Vagina (tissue), 2 donors: ENCODE measurements at regions not wholly inside any gene's neighbourhood (a gene's known extent, or its start where the extent isn't known, plus 50 kb on each side); places are given as distances from the start of the nearest gene placed in this dataset.

Experiments used
- POLR2A ChIP-seq, 2 donors: fragments of 450-650 bp; IDR thresholded peaks; one replicate each; pipeline ENCODE4 v1.6.1; 2017; ENCODE audit warnings: antibody characterized with exemption in 2 of 2, mild to moderate bottlenecking in 2 of 2, moderate library complexity in 2 of 2
- TF ChIP-seq, protein P1 (sequence below), 3 experiments: fragments of 450-650 bp in 2 of 3; fragments of 200-600 bp in 1 of 3; sonication (generic) in 1 of 3; IDR thresholded peaks; one replicate each; pipeline ENCODE4 v1.5.1; 2017 to 2019; ENCODE audit warnings: antibody characterized with exemption in 3 of 3, mild to moderate bottlenecking in 2 of 3, moderate library complexity in 2 of 3

DNA sequence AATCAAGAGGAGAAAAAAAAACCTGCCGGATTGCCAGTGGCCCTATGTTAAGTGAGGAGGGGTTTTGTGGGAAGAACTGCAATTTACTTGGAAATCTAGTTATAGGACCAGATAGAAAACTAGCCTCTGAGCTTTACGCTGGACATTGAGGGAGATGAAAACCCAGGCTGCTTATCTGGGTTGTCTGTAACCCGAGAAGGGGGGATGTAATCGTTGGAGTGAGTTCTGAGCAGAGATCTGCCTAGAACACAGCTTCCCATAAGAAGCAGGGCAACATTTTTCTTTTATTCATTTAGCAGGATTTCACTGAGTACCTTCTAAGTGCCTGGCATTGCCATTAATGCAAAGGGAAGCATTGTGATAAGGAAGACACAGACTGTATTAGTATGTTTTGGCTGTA is 70.6 kb downstream of the KATNIP start:
- no peak for TF ChIP-seq POLR2A (IDR thresholded peaks at IDR 0.05)
- TF ChIP-seq, protein P1, sequence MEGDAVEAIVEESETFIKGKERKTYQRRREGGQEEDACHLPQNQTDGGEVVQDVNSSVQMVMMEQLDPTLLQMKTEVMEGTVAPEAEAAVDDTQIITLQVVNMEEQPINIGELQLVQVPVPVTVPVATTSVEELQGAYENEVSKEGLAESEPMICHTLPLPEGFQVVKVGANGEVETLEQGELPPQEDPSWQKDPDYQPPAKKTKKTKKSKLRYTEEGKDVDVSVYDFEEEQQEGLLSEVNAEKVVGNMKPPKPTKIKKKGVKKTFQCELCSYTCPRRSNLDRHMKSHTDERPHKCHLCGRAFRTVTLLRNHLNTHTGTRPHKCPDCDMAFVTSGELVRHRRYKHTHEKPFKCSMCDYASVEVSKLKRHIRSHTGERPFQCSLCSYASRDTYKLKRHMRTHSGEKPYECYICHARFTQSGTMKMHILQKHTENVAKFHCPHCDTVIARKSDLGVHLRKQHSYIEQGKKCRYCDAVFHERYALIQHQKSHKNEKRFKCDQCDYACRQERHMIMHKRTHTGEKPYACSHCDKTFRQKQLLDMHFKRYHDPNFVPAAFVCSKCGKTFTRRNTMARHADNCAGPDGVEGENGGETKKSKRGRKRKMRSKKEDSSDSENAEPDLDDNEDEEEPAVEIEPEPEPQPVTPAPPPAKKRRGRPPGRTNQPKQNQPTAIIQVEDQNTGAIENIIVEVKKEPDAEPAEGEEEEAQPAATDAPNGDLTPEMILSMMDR (IDR thresholded peaks at IDR 0.05), result no peak
